ENCODE measurements at regions not wholly inside any gene's neighbourhood (a gene's known extent, or its start where the extent isn't known, plus 50 kb on each side); places are given as distances from the start of the nearest gene placed in this dataset.

DNA sequence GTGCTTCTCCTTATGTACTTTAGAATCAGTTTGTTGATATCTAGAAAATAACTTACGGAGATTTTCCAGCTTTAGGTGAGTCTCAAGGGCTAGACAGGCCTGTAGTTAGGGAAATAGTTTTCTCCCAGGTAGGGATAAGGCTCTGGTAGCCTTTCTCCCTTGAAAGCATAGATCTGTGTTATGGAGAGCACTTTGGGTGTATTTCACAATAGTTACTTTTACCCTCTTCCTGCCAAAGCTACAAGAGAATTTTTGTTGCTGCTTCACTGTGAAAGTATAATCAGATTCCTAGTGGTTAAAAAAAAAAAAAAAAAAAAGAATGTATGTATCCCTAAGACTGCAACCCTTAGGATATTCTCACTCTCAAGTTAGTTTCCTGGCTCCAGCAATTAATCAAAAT lies 267.5 kb downstream of the PIK3C3 start:
- intact Hi-C loops (cut with DNase I; ENCODE audit: low total_unique reads): no loop called here
- H3K4me1 ChIP-seq: no peaks in the 10 kb centered on the region

DNA sequence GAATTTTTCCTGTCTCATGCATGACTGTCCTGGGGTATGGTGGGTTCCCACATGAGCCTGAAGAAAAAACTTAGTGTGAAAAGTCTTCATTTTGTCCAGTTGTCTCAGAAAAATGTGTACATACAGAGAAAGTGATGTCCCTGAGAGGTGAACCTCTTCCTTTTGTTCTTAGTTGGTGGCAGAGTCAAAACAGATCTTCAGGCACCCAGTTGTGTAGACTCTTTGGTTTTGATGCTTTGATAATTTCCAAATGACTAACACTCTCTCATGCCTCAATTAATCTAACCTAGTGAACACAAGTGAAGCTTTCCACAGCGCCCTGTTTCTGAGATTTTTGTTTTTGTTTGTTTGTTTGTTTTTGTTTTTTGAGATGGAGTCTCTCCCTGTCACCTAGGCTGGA lies 273.5 kb downstream of the PIK3C3 start:
- no peak overlapping the region for H3K4me3 ChIP-seq
- WGBS, 2 donors: 81 to 100% methylated on average over 1 of the region's 1 CpG
- intact Hi-C loops (cut with DNase I; ENCODE audit: low total_unique reads): no loop called here

More for the DNA sequence above, 267.5 kb downstream of the PIK3C3 start:
- H3K9me3 ChIP-seq: no peaks in the 10 kb centered on the region
- no peak for DNase-seq
- no peak overlapping the region for H3K4me3 ChIP-seq
- H3K27me3 ChIP-seq: no peaks in the 10 kb centered on the region
- 80 to 89% methylated on average over 1 of the region's 1 CpG for WGBS, 2 donors
- TF ChIP-seq CTCF (IDR thresholded peaks at IDR 0.05) (no peak), POLR2A (IDR thresholded peaks at IDR 0.05) (no peak)
- H3K36me3 ChIP-seq (ENCODE audit: low read depth, missing control alignments): no peaks in the 10 kb centered on the region
- no peak overlapping the region for H3K27ac ChIP-seq

GRCh38 chr18:42229211-42230210 lies 274.5 kb downstream of the PIK3C3 start:
- no peak for DNase-seq
- no peak overlapping the region for H3K27ac ChIP-seq
- WGBS, 2 donors: 86 to 87% methylated on average over 2 of the region's 2 CpGs
- no peaks in the 10 kb centered on the region for H3K4me1 ChIP-seq
- H3K36me3 ChIP-seq (ENCODE audit: low read depth, missing control alignments): no peaks in the 10 kb centered on the region
- TF ChIP-seq POLR2A (IDR thresholded peaks at IDR 0.05): no peak
- TF ChIP-seq CTCF (IDR thresholded peaks at IDR 0.05): no peak
- no peaks in the 10 kb centered on the region for H3K9me3 ChIP-seq
- intact Hi-C loops (cut with DNase I; ENCODE audit: low total_unique reads): no loop called here
- H3K4me3 ChIP-seq: no peak overlapping the region
- H3K27me3 ChIP-seq: no peaks in the 10 kb centered on the region

More for the DNA sequence above, 273.5 kb downstream of the PIK3C3 start:
- H3K27me3 ChIP-seq: no peaks in the 10 kb centered on the region
- H3K9me3 ChIP-seq: no peaks in the 10 kb centered on the region
- TF ChIP-seq POLR2A (IDR thresholded peaks at IDR 0.05): no peak
- TF ChIP-seq CTCF (IDR thresholded peaks at IDR 0.05): no peak
- no peaks in the 10 kb centered on the region for H3K36me3 ChIP-seq (ENCODE audit: low read depth, missing control alignments)
- no peaks in the 10 kb centered on the region for H3K4me1 ChIP-seq
- no peak overlapping the region for H3K27ac ChIP-seq
- no peak for DNase-seq

DNA sequence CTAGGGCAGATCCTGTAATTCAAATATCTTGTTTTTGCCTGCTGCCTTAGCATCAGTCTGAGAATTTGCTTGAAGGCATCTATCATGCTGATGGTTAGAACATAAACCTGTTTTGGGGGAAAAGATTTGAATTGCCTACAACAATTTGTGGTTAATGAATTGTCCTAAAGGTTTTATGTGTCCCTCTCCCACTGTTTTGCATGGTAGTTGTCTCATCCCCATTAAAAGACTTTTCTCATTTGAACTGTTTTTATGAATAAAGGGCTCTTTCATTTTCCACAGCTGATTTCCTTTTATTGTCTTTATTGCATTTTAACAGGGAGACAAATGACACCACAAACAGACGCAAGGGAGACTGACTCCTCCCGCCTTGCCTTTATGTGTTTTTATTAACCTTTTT lies 275.6 kb downstream of the PIK3C3 start:
- Histone ChIP-seq H3K4me3 (no peak overlapping the region), H3K27me3 (no peaks in the 10 kb centered on the region), H3K9me3 (no peaks in the 10 kb centered on the region), H3K36me3 (ENCODE audit: low read depth, missing control alignments) (no peaks in the 10 kb centered on the region), H3K27ac (no peak overlapping the region), H3K4me1 (no peaks in the 10 kb centered on the region)
- no peak for DNase-seq
- TF ChIP-seq POLR2A (IDR thresholded peaks at IDR 0.05) (no peak), CTCF (IDR thresholded peaks at IDR 0.05) (no peak)
- 44 to 53% methylated on average over 2 of the region's 2 CpGs for WGBS, 2 donors
- intact Hi-C loops (cut with DNase I; ENCODE audit: low total_unique reads): no loop called here

- intact Hi-C loops (cut with DNase I; ENCODE audit: low total_unique reads): no loop called here
- no peak overlapping the region for H3K4me3 ChIP-seq
- H3K27me3 ChIP-seq: no peaks in the 10 kb centered on the region
- no peak for DNase-seq
- H3K27ac ChIP-seq: no peak overlapping the region
- H3K4me1 ChIP-seq: no peaks in the 10 kb centered on the region
- TF ChIP-seq POLR2A (IDR thresholded peaks at IDR 0.05) (no peak), CTCF (IDR thresholded peaks at IDR 0.05) (no peak)
- H3K9me3 ChIP-seq: no peaks in the 10 kb centered on the region
- H3K36me3 ChIP-seq (ENCODE audit: low read depth, missing control alignments): no peaks in the 10 kb centered on the region
These were observed 276.2 kb downstream of the PIK3C3 start for GRCh38 chr18:42231284-42231683.

Measured in testis (tissue), 2 donors.